Choroid plexus epithelial cell (primary cell): ENCODE measurements at regions not wholly inside any gene's neighbourhood (a gene's known extent, or its start where the extent isn't known, plus 50 kb on each side); places are given as distances from the start of the nearest gene placed in this dataset.
A peak's percentile ranks its signal among the peaks of the same experiment; 100 is the strongest.

ENCODE experiments used
- DNase-seq: peaks from one replicate; pipeline ENCODE4 v3.0.0-alpha.2; 2010; ENCODE audit warnings: low read depth
- H3K4me3 ChIP-seq: 2 replicates; pipeline ENCODE4 v1.5.1; 2011; ENCODE audit warnings: low read depth, mild to moderate bottlenecking, control low read depth, low read length, moderate library complexity
- TF ChIP-seq, protein P1 (sequence below): conservative IDR thresholded peaks from 2 replicates; pipeline ENCODE4 v1.5.1; 2011; ENCODE audit warnings: low read depth, mild to moderate bottlenecking, control low read depth, inconsistent platforms, low read length, moderate library complexity

GRCh38 chr5:27208051-27208450 lies 169.7 kb upstream of the CDH9 start:
- no peak overlapping the region for H3K4me3 ChIP-seq
- peak; percentile 13 for DNase-seq

DNA sequence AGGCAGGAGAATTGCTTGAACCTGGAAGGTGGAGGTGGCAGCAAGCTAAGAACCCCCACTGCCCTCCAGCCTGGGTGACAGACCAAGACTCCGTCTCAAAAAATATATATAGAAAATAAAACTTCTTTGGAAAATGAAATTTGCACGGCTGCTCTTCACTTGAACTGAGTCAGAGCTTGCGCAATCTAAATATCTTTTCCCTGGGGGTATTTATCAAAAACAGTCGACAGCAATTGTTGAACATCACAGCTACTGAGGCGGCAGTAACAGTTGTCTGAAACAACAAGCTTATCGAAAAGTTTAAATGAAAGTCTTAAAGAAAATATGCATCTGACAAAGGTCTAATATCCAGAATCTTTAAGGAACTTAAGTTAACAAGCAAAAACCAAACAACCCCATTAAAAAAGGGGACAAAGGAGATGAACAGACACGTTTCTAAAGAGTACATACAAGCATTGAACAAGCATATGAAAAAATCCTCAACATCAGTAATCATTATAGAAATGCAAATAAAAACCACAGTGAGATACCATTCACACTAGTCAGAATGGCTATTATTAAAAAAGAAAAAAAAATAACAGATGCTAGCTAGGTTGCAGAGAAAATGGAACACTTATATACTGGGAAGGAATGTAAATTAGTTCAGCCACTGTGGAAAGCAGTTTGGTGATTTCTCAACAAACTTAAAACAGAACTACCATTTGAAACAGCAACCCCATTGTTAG lies 153.6 kb upstream of the CDH9 start:
- peak; percentile 61 for DNase-seq
- TF ChIP-seq, protein P1, sequence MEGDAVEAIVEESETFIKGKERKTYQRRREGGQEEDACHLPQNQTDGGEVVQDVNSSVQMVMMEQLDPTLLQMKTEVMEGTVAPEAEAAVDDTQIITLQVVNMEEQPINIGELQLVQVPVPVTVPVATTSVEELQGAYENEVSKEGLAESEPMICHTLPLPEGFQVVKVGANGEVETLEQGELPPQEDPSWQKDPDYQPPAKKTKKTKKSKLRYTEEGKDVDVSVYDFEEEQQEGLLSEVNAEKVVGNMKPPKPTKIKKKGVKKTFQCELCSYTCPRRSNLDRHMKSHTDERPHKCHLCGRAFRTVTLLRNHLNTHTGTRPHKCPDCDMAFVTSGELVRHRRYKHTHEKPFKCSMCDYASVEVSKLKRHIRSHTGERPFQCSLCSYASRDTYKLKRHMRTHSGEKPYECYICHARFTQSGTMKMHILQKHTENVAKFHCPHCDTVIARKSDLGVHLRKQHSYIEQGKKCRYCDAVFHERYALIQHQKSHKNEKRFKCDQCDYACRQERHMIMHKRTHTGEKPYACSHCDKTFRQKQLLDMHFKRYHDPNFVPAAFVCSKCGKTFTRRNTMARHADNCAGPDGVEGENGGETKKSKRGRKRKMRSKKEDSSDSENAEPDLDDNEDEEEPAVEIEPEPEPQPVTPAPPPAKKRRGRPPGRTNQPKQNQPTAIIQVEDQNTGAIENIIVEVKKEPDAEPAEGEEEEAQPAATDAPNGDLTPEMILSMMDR, result no peak
- H3K4me3 ChIP-seq, result no peak overlapping the region

More at GRCh38 chr5:27208051-27208450, 169.7 kb upstream of the CDH9 start:
- TF ChIP-seq, protein P1, result no peak

DNA sequence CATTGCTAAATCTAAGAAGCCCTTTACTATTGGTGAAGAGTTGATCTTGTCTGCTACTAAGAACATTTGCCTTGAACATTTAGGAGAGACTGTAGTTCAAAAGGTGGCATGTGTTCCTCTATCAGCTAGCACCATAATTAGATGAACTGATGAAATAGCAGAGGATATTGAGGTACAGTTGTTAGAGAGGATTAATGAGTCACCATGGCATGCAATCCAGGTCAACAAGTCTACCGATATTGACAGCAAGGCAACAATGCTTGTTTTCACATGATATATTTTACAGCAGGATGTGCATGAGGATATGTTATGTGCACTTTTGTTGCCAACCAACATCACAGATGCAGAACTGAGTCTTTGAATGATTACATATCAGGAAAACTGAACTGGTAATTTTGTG lies 134.3 kb upstream of the CDH9 start:
- no peak for DNase-seq
- H3K4me3 ChIP-seq, result no peak overlapping the region
- TF ChIP-seq, protein P1, result no peak

DNA sequence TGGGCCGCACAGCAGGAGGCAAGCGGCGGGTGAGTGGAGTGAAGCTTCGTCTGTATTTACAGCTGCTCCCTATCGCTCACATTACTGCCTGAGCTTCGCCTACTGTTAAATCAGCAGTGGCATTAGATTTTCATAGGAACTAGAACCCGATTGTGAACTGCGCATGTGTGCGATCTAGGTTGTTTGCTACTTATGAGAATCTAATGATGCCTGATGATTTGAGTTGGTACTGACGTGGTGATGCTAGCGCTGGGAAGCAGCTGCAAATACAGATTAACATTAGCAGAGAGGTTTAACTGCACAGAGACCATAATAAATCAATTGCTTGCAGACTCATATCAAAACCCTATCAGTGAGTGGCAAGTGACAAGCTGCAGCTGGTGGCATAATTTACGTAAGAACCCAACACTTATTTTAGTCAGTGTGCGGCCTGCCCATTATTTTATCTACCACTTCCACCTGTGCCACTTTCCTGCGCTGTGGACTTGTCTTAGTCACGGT lies 133.4 kb upstream of the CDH9 start:
- no peak for DNase-seq
- TF ChIP-seq, protein P1, result no peak
- no peak overlapping the region for H3K4me3 ChIP-seq

DNA sequence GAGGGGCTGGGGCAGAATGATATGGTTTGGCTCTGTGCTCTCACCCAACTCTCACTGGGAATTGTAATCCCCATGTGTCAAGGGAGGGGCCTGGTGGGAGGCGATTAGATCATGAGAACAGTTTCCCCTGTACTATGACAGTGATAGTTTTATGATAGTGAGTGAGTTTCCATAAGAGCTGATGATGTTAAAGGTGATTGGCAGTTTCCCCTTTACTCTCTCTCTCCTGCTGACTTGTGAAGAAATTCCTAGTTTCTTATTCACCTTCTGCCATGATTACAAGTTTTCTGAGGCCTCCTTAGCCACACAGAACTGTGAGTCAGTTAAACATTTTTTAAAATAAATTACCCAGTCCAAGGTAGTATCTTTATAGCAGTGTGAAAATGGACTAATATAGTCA lies 120.4 kb upstream of the CDH9 start:
- TF ChIP-seq, protein P1, result no peak
- H3K4me3 ChIP-seq, result no peak overlapping the region
- peak; percentile 32 for DNase-seq

GRCh38 chr5:27158171-27158570 lies 119.8 kb upstream of the CDH9 start:
- peak; percentile 35 for DNase-seq
- no peak overlapping the region for H3K4me3 ChIP-seq
- TF ChIP-seq, protein P1, result no peak

DNA sequence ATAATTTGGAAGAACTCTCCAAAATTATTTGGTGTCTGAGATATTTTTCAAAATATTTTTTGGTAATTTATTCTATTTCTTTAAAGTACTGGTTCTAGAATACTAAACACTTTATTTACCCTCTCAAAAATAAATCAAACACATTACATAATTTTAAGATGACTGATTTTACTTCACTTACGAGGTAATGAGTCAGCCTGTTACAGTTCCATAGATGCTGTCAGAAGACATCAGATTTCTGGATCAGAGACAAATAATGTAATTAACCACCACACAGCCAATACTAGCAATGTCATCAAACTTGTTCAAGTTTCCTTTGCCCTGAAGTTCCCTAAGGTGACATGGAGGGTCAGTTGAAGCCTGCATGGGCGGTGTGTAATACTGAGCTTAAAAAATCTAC lies 106.1 kb upstream of the CDH9 start:
- DNase-seq, result peak; percentile 25
- TF ChIP-seq, protein P1, result no peak
- no peak overlapping the region for H3K4me3 ChIP-seq
